Esophagus muscularis mucosa (tissue), 4 donors: ENCODE measurements at regions not wholly inside any gene's neighbourhood (a gene's known extent, or its start where the extent isn't known, plus 50 kb on each side); places are given as distances from the start of the nearest gene placed in this dataset.

Source experiments
- EP300 ChIP-seq: sonication (generic); formaldehyde crosslinking; IDR thresholded peaks from one replicate; pipeline ENCODE4 v1.6.1; 2017; ENCODE audit warnings: antibody characterized with exemption
- POLR2A ChIP-seq: fragments of 450-650 bp; IDR thresholded peaks from one replicate; pipeline ENCODE4 v1.6.1; 2017; ENCODE audit warnings: antibody characterized with exemption, moderate library complexity, mild to moderate bottlenecking, low read depth
- POLR2AphosphoS5 ChIP-seq, 2 donors: sonication (generic); formaldehyde crosslinking; IDR thresholded peaks; one replicate each; pipeline ENCODE4 v1.6.1; 2017; ENCODE audit warnings: antibody characterized with exemption in 2 of 2
- TF ChIP-seq, protein P1 (sequence below), 3 experiments: fragments of 200-600 bp in 2 of 3; fragments of 450-650 bp in 1 of 3; sonication (generic) in 2 of 3; IDR thresholded peaks; one replicate each; pipeline ENCODE4 v1.5.1; 2017 to 2019; ENCODE audit warnings: antibody characterized with exemption in 3 of 3, mild to moderate bottlenecking in 2 of 3, moderate library complexity in 1 of 3

DNA sequence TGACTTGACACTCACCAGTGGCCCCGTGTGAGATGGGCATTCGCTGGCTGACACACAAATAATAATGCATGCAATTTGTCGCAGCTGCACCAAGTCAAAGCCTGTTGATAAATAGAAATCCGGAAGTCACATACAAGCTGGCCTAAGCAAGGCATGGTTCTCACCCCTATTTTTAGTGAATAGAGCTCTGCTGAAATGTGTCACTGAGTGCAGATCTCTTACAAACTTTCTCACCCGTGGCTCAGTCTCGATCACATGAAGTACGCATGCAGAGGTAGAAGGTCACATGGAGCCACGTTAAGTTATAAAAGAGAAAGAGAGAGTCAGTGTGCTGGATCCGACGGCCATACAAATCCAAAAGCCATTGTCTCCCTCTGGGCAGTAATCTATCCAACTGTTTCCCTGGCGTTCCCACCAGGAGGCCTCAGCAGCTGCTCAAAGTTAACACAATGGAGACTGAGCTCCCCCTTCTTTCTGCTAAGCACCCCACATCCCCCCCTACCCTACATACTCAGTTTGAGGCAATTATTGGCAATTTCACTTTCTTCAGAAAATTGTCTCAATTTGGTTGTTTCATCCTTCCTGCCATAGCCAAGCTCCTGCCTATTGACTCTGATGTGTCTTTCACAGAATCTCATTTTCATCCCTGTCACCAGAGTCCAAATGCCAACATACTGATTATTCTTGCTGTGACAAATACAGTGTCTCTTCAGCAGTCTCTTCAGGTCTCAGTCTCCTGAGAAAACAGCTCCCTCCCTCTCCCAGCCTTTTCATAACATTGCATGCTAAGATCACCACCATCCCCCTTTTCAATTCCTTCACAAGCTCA, 473.3 kb upstream of the NRP1 start:
- TF ChIP-seq, protein P1, sequence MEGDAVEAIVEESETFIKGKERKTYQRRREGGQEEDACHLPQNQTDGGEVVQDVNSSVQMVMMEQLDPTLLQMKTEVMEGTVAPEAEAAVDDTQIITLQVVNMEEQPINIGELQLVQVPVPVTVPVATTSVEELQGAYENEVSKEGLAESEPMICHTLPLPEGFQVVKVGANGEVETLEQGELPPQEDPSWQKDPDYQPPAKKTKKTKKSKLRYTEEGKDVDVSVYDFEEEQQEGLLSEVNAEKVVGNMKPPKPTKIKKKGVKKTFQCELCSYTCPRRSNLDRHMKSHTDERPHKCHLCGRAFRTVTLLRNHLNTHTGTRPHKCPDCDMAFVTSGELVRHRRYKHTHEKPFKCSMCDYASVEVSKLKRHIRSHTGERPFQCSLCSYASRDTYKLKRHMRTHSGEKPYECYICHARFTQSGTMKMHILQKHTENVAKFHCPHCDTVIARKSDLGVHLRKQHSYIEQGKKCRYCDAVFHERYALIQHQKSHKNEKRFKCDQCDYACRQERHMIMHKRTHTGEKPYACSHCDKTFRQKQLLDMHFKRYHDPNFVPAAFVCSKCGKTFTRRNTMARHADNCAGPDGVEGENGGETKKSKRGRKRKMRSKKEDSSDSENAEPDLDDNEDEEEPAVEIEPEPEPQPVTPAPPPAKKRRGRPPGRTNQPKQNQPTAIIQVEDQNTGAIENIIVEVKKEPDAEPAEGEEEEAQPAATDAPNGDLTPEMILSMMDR (IDR thresholded peaks at IDR 0.05): no peak
- no peak for TF ChIP-seq POLR2A
- TF ChIP-seq POLR2AphosphoS5 (IDR thresholded peaks at IDR 0.05): no peak
- TF ChIP-seq EP300: no peak
